WERI-Rb-1 (cell line): ENCODE measurements at regions not wholly inside any gene's neighbourhood (a gene's known extent, or its start where the extent isn't known, plus 50 kb on each side); places are given as distances from the start of the nearest gene placed in this dataset.

Source experiments
- DNase-seq: peaks from one replicate; pipeline ENCODE4 v3.0.0-alpha.2; 2020
- H3K27ac ChIP-seq: fragments of 250-450 bp; sonication (Bioruptor Pico); 2 replicates; pipeline ENCODE4 v1.5.1; 2020; ENCODE audit warnings: mild to moderate bottlenecking, moderate library complexity
- H3K27me3 ChIP-seq: fragments of 250-450 bp; sonication (Bioruptor Pico); 2 replicates; pipeline ENCODE4 v1.5.1; 2021; ENCODE audit warnings: mild to moderate bottlenecking, low read depth, moderate library complexity; ENCODE audit not compliant: insufficient read depth, severe bottlenecking
- H3K36me3 ChIP-seq: fragments of 250-450 bp; sonication (Bioruptor Pico); 2 replicates; pipeline ENCODE4 v1.5.1; 2020; ENCODE audit warnings: mild to moderate bottlenecking, moderate library complexity
- H3K4me3 ChIP-seq: 2 replicates; pipeline ENCODE4 v1.5.1; 2011; ENCODE audit warnings: low read depth, mild to moderate bottlenecking, control low read depth, low read length
- H3K9me3 ChIP-seq: fragments of 250-450 bp; sonication (Bioruptor Pico); 2 replicates; pipeline ENCODE4 v1.5.1; 2021; ENCODE audit warnings: mild to moderate bottlenecking, moderate library complexity; ENCODE audit not compliant: severe bottlenecking
- CTCF ChIP-seq: IDR thresholded peaks from 2 replicates; pipeline ENCODE4 v1.5.1; 2011; ENCODE audit warnings: low read depth, mild to moderate bottlenecking, control low read depth, inconsistent platforms, low read length

- Histone ChIP-seq H3K36me3 (no peaks in the 10 kb centered on the region), H3K27me3 (peaks cover 14% of the 10 kb centered on the region), H3K9me3 (no peaks in the 10 kb centered on the region), H3K27ac (no peak overlapping the region), H3K4me3 (no peak overlapping the region)
- TF ChIP-seq CTCF = no peak
- DNase-seq = no peak
Measured at GRCh38 chr15:94882071-94882712, 650.8 kb downstream of the MCTP2 start.

GRCh38 chr15:94887391-94887790, 656.0 kb downstream of the MCTP2 start:
- TF ChIP-seq CTCF = no peak
- H3K36me3 ChIP-seq = no peaks in the 10 kb centered on the region

GRCh38 chr15:94889153-94889552, 657.8 kb downstream of the MCTP2 start:
- Histone ChIP-seq H3K27me3 (peaks cover 39% of the 10 kb centered on the region), H3K4me3 (no peak overlapping the region), H3K27ac (no peak overlapping the region), H3K36me3 (no peaks in the 10 kb centered on the region), H3K9me3 (no peaks in the 10 kb centered on the region)
- DNase-seq = no peak
- TF ChIP-seq CTCF = no peak

More at GRCh38 chr15:94887391-94887790, 656.0 kb downstream of the MCTP2 start:
- Histone ChIP-seq H3K4me3 (no peak overlapping the region), H3K9me3 (no peaks in the 10 kb centered on the region), H3K27me3 (peaks cover 36% of the 10 kb centered on the region), H3K27ac (no peak overlapping the region)
- no peak for DNase-seq

- no peaks in the 10 kb centered on the region for H3K36me3 ChIP-seq
- no peaks in the 10 kb centered on the region for H3K9me3 ChIP-seq
- no peak for TF ChIP-seq CTCF
Measured at GRCh38 chr15:94893091-94893490, 661.7 kb downstream of the MCTP2 start.

GRCh38 chr15:94894056-94894455, 662.7 kb downstream of the MCTP2 start:
- no peak overlapping the region for H3K27ac ChIP-seq
- no peak overlapping the region for H3K4me3 ChIP-seq
- H3K27me3 ChIP-seq = peaks cover 27% of the 10 kb centered on the region
- H3K9me3 ChIP-seq = no peaks in the 10 kb centered on the region
- no peak for DNase-seq
- H3K36me3 ChIP-seq = no peaks in the 10 kb centered on the region
- TF ChIP-seq CTCF = no peak

More at GRCh38 chr15:94893091-94893490, 661.7 kb downstream of the MCTP2 start:
- Histone ChIP-seq H3K4me3 (no peak overlapping the region), H3K27me3 (peaks cover 29% of the 10 kb centered on the region), H3K27ac (no peak overlapping the region)
- DNase-seq = no peak

GRCh38 chr15:94909510-94909909, 678.1 kb downstream of the MCTP2 start:
- no peaks in the 10 kb centered on the region for H3K9me3 ChIP-seq
- TF ChIP-seq CTCF = no peak

More at GRCh38 chr15:94909510-94909909, 678.1 kb downstream of the MCTP2 start:
- no peak for DNase-seq
- Histone ChIP-seq H3K4me3 (no peak overlapping the region), H3K27me3 (peaks cover 24% of the 10 kb centered on the region), H3K36me3 (no peaks in the 10 kb centered on the region), H3K27ac (no peak overlapping the region)
